ENCODE measurements at regions not wholly inside any gene's neighbourhood (a gene's known extent, or its start where the extent isn't known, plus 50 kb on each side); places are given as distances from the start of the nearest gene placed in this dataset.

GRCh38 chr1:57966751-57967406, 543.0 kb upstream of the DAB1 start:
- ChIA-PET CTCF (no interaction called here), POLR2A (no interaction called here)
- H3K9me3 Mint-ChIP-seq = no peaks in the 10 kb centered on the region
- no peak for DNase-seq
- no peaks in the 10 kb centered on the region for H3K4me1 Mint-ChIP-seq (ENCODE audit: low read depth)
- TF ChIP-seq CTCF (IDR thresholded peaks at IDR 0.05) = no peak
- H3K36me3 Mint-ChIP-seq (ENCODE audit: low read depth) = no peaks in the 10 kb centered on the region
- H3K27me3 Mint-ChIP-seq = peaks cover 2% of the 10 kb centered on the region
- no peak for ATAC-seq
- no peak overlapping the region for H3K27ac Mint-ChIP-seq
- H3K4me3 Mint-ChIP-seq = no peak overlapping the region
- intact Hi-C loops (cut with micrococcal nuclease) = no loop called here

DNA sequence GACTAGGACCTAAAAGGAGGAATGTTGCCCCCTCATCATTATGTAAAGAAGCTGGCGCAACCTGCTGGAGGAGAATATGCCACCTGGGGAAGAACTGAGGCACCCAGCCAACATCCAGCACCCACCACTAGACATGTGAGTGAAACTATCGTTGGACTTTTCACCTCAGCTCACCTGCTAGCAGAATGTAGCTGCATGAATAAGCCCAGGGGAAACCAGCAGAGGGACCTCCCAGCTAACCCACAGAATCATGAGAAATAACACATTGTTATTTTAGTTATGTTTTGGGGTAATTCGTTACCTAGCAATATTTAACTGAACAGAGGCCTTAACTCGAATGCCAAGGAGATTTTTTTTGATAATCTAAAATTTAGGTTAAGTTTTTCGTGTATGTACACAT, 542.5 kb upstream of the DAB1 start:
- H3K36me3 Mint-ChIP-seq (ENCODE audit: low read depth) = no peaks in the 10 kb centered on the region
- ChIA-PET POLR2A (no interaction called here), CTCF (interaction anchor here (1.3 kb wide), 1 partner anchor 91 kb away, joined by 3 read pairs; no protein-coding TSS in a partner anchor)
- no peak overlapping the region for H3K27ac Mint-ChIP-seq
- DNase-seq (no peak), ATAC-seq (no peak)
- H3K4me1 Mint-ChIP-seq (ENCODE audit: low read depth) = no peaks in the 10 kb centered on the region
- H3K4me3 Mint-ChIP-seq = no peak overlapping the region
- peaks cover 2% of the 10 kb centered on the region for H3K27me3 Mint-ChIP-seq
- no peak for TF ChIP-seq CTCF (IDR thresholded peaks at IDR 0.05)
- intact Hi-C loops (cut with micrococcal nuclease) = no loop called here
- no peaks in the 10 kb centered on the region for H3K9me3 Mint-ChIP-seq

- H3K36me3 Mint-ChIP-seq (ENCODE audit: low read depth) = no peaks in the 10 kb centered on the region
- H3K27me3 Mint-ChIP-seq = no peaks in the 10 kb centered on the region
- no peak for DNase-seq
- no peaks in the 10 kb centered on the region for H3K4me1 Mint-ChIP-seq (ENCODE audit: low read depth)
- TF ChIP-seq CTCF (IDR thresholded peaks at IDR 0.05) = no peak
- no peak for ATAC-seq
- CTCF ChIA-PET = no interaction called here
- intact Hi-C loops (cut with micrococcal nuclease) = no loop called here
- no peaks in the 10 kb centered on the region for H3K9me3 Mint-ChIP-seq
- H3K27ac Mint-ChIP-seq = no peak overlapping the region
- POLR2A ChIA-PET = interaction anchor here (0.6 kb wide), 1 partner anchor 24 kb away, joined by 3 read pairs; no protein-coding TSS in a partner anchor
- no peak overlapping the region for H3K4me3 Mint-ChIP-seq
Observed at GRCh38 chr1:57963581-57963980, 539.7 kb upstream of the DAB1 start.

- TF ChIP-seq CTCF (IDR thresholded peaks at IDR 0.05) = no peak
- intact Hi-C loops (cut with micrococcal nuclease) = no loop called here
- ATAC-seq (no peak), DNase-seq (no peak)
- Mint-ChIP-seq H3K4me1 (ENCODE audit: low read depth) (no peaks in the 10 kb centered on the region), H3K36me3 (ENCODE audit: low read depth) (no peaks in the 10 kb centered on the region), H3K27ac (no peak overlapping the region), H3K4me3 (no peak overlapping the region), H3K27me3 (no peaks in the 10 kb centered on the region), H3K9me3 (no peaks in the 10 kb centered on the region)
- ChIA-PET CTCF (no interaction called here), POLR2A (no interaction called here)
Observed at GRCh38 chr1:57959531-57960241, 535.8 kb upstream of the DAB1 start.

DNA sequence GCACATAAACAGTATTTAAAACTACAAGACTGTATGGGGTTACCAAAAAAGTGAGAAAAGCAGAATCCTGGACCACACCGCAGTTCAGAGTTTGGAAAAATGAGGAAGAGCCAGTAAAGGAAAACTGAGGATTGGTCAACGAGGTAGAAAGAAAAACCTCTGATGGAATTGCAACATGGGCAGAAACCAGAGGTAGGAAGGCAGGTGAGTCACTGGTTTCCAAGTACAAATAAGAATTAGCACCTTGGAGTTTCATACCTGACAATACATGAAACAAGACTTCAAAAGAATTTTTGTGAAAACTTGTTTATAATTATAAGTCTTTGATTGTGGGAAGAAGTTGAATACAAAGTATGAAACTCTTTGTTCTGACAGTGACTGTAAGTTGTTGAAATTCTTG, 533.7 kb upstream of the DAB1 start:
- ATAC-seq = no peak
- CTCF ChIA-PET = no interaction called here
- H3K9me3 Mint-ChIP-seq = no peaks in the 10 kb centered on the region

More for the DNA sequence above, 533.7 kb upstream of the DAB1 start:
- Mint-ChIP-seq H3K4me3 (no peak overlapping the region), H3K36me3 (ENCODE audit: low read depth) (no peaks in the 10 kb centered on the region), H3K27me3 (no peaks in the 10 kb centered on the region), H3K27ac (no peak overlapping the region), H3K4me1 (ENCODE audit: low read depth) (no peaks in the 10 kb centered on the region)
- intact Hi-C loops (cut with micrococcal nuclease) = no loop called here
- POLR2A ChIA-PET = no interaction called here
- no peak for DNase-seq
- TF ChIP-seq CTCF (IDR thresholded peaks at IDR 0.05) = no peak
